GM21786 (cell line): ENCODE measurements at regions not wholly inside any gene's neighbourhood (a gene's known extent, or its start where the extent isn't known, plus 50 kb on each side); places are given as distances from the start of the nearest gene placed in this dataset.
"Not testable (repeated sequence)": the region's sequence is repeated elsewhere in the genome, so short reads cannot be mapped to it uniquely, and the experiment has no call there.

Experiments used
- ATAC-seq: cut with Tn5 transposase; IDR thresholded peaks from one replicate; pipeline ENCODE4 v1.9.1; 2021; ENCODE audit not compliant: unreplicated experiment

DNA sequence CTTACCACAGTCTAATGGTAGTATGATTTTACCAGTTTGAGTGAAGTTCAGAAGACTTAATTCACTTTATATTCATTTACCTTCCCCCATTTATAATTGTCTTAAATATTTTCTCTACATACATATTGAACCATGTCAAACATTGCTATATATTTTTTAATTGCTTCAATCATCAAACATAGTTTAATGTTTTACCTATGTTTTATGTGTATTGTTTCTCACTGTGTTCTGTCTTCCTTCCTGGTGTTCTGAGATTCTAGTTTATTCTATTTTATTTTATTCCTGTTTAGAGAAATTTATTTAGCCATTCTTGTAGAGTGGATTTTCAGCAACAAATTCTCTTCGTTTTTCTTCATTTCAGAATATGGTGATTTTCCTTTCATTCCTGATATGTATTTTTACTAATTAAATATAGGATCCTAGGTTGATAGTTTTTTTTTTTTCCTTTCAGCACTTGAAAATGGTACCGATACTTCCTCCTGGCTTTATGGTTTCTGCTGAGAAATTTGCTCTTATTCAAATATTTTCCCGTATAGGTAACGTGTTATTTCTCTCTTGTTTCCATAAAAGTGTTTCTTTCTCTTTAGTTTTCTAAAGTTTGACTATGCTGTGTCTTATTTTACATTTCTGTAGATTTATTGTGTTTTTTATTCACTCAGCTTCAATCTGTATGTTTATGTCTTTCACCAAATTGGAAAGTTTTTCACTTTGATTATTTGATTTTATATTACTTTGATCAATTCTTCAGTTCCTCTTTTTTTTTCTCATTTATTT is 201.8 kb upstream of the AGR3 start:
- ATAC-seq, result no peak

- no peak for ATAC-seq
Observed at GRCh38 chr7:17084166-17084475, 202.3 kb upstream of the AGR3 start.

DNA sequence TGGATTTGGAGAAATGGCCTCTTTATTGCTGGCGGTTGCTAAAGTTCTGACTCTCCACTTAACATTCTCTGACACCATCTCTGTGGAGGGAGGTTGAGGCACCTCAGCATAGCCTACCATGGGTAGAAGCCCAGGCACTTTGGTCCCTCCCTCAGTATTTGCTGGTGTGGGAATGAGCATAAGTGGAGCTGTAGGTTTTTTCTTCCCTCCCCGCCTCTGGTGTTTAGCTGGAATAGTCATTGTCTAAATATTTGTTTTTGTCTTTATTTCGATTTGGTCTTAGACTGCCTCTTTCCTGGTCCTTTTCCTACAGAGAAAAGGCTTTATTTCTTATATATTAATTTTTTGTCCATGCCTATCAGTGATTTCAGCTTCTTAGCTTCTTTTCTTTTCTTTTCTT is 203.4 kb upstream of the AGR3 start:
- ATAC-seq, result no peak

- ATAC-seq, result no peak
Observed at GRCh38 chr7:17086403-17086802, 204.6 kb upstream of the AGR3 start.

GRCh38 chr7:17090751-17091150 is 207.7 kb upstream of the AHR start:
- ATAC-seq, result no peak

- no peak for ATAC-seq
Observed at GRCh38 chr7:17093461-17093860, 205.0 kb upstream of the AHR start.

GRCh38 chr7:17094963-17095574 is 203.4 kb upstream of the AHR start:
- ATAC-seq, result no peak

DNA sequence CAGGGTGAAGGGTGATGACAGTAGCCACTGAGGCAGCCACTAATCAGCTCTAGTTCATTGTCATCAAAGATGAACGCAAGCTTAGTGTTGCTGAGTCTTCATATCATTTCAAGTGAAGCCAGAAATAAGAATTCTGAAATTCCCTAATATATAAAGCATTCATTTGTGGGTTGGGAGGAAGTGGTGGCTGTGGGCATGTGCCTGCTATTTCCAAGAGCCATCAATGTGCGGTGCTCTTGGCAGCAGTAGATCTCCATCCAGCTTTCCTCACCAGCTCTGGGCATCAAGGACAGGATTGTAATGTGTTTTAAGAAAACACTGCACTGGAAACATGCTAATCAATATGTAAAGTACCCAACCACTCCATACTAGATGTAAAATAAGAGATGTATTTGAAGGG is 202.5 kb upstream of the AHR start:
- ATAC-seq, result no peak

DNA sequence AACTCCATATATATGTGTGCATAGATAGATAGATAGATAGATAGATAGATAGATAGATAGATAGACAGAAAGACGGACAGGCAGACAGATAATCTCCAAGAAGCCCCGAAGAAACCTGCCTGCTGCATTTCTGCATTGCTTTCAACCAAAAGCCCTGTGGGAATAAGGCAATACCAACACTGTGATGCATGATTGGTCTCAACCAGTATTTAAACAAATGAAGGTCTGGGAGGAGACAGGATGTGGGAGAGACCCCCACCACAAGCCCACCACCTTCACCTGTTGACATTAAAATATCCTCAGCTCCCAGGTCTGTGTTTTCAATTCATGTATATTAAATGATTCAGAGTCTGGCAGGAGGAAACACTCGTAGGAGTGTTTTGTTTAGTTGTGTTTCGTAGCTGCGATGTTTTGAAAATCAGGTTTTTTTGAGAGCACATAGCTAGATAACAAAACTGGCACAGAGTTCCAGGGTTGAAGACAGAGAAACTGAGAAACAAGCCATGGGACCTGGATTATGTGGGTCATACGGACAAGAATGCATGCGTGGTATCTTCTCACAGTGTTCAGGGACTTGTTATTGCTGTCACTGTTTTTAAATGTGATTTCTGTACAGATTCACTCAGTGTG is 200.7 kb upstream of the AHR start:
- no peak for ATAC-seq

GRCh38 chr7:17098515-17098914 is 199.9 kb upstream of the AHR start:
- no peak for ATAC-seq

- ATAC-seq, result no peak
Observed at GRCh38 chr7:17099083-17099973, 199.1 kb upstream of the AHR start.

- not testable (repeated sequence) for ATAC-seq
Observed at GRCh38 chr7:17099974-17100509, 198.4 kb upstream of the AHR start.

DNA sequence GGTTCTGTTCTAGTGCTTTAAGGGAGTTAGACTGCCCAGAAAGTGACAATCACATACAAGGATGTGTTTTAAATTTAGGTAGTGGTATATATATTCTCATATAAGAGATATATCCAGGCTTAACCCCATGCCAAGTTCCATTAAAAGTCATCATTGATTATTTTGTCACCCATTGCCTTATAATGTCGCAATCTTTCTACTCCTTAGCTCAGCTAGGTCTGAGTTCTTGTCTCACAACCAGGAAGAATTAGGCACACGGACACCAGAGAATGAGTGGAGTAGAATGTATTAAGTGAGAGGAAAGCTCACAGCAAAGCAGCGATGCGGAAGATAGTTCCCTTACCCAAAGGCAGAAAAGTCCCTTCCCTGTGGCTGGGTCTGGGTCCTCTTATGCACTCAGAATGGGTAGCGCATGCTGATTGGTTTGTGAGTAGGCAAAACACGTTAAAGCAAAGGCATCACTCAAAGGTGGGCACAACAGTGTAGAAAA is 197.2 kb upstream of the AHR start:
- ATAC-seq, result no peak

GRCh38 chr7:17103170-17103569 is 195.3 kb upstream of the AHR start:
- no peak for ATAC-seq

- ATAC-seq, result no peak
Observed at GRCh38 chr7:17103984-17104383, 194.5 kb upstream of the AHR start.

DNA sequence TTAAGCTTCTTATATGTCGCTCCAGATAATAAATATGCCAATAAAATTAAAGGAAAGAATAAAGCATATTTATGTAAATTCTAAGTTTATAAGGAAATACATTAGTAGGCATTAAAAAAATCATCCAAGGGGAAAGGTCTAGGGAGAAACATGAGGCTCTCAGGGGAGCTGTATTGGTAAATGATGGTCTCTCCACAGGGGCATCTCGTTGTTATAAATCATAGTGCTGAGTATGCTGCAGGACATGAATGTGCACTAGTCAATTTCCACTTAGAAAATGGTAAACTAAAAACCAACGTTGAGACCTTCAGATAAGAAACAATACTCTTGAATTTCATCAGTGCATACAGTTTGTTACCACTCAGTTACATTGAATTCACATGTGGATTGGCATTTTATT is 194.0 kb upstream of the AHR start:
- no peak for ATAC-seq

DNA sequence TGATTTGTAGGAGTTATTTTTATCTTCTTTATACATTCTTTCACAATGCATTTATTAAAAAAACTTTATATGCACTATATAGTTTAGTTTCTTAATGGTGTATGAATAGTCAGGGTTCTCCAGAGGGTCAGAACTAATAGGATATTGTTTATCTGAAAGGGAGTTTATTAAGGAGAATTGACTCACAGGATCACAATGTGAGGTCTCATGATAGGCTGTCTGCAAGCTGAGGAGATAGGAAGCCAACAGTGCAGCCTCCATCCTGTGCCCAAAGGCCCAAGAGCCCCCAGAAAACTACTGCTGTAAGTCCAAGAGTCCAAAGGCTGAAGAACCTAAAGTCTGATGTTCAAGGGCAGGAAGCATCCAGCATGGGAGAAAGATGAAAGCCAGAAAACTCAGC is 192.8 kb upstream of the AHR start:
- ATAC-seq, result no peak

DNA sequence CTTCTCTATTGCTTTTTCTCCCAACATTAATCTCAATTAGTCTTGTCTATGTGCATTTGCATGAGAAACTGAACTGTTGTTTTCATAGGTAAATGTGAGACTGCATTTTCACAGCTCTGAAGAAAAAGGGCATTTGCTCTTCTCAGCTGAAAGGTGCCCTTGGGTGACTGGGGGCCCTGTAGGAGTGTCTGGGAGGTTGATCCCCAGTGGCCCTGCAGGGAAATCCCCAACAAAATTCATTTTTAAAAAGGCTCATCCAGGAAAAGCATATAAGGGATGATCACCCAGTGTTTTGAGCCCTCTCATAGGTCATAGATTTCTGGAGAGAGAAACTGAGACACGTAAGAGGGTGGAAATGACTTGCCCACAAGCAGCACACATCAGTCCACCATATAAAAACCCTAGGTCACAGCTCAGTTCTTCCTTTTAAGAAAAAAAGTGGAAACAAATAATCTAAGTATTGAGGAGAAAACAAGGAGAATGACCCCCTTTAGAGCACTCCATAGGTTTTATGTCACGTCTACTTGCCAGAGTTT is 190.3 kb upstream of the AHR start:
- ATAC-seq, result no peak

DNA sequence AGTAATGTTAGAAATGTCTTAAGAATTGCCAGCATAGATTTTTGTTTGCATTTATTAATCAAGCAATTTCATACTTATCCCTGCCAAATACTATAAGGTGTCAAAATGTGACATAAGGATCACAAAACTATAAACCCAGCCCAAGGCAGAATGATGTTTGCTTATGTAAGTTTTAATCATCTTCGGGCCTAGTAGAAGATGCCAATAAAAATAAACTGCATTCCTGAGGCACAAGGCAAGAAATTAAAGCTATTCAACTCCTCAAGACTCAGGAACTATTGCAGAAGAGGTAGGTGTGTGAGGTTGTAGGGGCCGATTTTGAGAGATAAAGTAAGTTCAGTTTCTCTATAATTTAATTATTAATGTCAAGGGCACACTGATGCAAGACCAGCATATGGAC is 189.4 kb upstream of the AHR start:
- ATAC-seq, result no peak

- ATAC-seq, result not testable (repeated sequence)
Observed at GRCh38 chr7:17113770-17114169, 184.7 kb upstream of the AHR start.

- no peak for ATAC-seq
Observed at GRCh38 chr7:17118412-17118811, 180.0 kb upstream of the AHR start.
